Stimulated activated CD8-positive, alpha-beta memory T cell treated with anti-CD3 and anti-CD28 coated beads, Interleukin-15, amount 100 ng/mL, for 48 hours (primary cell): ENCODE measurements at regions not wholly inside any gene's neighbourhood (a gene's known extent, or its start where the extent isn't known, plus 50 kb on each side); places are given as distances from the start of the nearest gene placed in this dataset.

Experiments
- DNase-seq, 2 donors: peaks; one replicate each; pipeline ENCODE4 v3.0.0-alpha.2; 2020; ENCODE audit warnings: low read depth in 2 of 2

DNA sequence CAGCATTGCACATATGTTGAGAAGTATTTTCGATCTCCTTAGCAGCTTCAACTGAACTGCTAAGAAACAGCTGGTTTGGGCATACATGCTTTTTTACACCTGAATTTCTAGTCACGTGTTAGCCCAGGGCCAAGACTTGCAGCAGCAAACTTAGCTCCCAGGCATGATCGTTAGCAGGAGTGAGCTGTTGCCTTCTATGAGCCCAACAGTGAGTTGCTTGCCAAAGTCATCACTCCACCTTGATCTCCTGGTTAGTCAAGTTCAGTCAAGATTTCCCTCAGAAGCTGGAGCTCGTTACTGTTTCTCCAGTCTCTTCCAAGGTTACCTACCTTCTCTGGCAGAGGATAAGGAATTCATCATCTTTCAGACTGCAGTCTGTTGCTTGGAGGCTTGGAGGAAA, 100.4 kb upstream of the SEMA6D start:
- DNase-seq = no peak

- DNase-seq = no peak
Observed at GRCh38 chr15:47618241-47618640, 99.1 kb upstream of the SEMA6D start.

DNA sequence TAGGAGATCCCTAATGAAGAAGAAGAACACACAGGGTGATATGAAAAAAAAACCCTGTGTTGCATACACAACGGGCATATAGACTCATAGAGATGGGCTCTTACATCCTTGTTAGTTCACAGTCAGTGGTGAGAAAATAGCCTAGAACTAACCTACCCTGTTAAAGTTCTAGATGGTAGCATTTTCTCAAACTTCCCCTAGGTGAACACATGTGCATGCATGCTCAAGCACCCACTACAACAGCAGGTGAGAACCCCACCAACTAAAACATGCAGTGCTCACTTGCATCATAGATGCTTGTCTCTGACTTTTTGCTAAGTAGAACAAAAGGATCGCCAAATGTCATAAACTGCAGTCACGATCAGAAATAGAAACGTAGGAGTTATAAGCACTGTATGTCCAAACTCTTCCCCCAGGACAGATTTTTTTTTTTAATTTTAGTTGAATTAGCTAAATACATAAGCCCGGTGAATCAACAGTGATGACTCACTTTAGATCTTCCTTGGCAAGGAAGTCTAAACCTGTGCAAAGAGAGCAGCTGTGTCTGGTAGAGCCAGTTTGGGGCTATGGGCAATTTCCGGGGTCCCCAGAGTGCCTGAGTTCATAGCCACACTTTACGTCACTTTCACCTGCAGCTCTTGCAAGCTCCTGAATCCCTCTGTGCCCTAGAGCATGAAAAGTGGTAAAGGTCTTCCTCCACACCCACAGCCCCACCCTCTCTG, 96.2 kb upstream of the SEMA6D start:
- DNase-seq = no peak

DNA sequence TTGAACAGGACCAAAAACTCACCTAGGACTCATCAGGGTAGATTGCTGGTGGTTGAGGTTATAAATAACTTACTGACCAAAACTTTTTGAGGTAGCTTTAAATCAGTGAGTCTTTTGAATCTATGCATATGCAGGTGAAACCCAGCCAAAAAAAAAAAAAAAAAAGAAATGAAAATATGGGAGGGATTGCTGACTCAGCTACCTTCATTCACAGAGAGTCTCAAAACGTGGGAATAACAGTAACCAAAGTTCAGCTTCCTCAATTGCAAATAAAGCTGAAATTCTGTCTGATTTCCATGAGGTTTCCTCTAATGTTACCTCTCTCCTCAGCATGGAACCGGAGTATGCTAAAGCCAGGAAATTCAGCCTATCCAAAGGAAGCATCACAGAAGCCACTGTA, 95.2 kb upstream of the SEMA6D start:
- DNase-seq = no peak

GRCh38 chr15:47624503-47624902, 92.8 kb upstream of the SEMA6D start:
- DNase-seq = no peak

- DNase-seq = no peak
Observed at GRCh38 chr15:47639042-47639441, 78.3 kb upstream of the SEMA6D start.

DNA sequence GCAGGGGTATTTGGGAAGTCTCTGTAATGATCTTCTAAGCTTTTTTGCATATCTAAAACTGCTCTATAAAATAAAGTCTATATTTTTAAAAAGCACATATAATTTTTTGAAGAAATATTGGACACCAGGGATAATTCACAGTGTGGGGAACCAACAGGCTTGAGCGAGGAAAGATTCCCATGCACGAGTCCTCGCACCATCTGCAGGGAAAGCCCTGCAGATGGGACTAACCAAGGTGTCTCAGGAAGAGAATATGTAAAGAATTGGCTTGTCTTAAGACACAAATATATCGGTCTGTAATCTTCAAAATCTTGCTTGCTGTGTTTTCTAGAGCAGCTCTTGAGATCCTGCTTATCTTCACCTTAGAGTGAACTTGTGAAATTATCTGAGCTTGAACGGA, 77.2 kb upstream of the SEMA6D start:
- DNase-seq = no peak

GRCh38 chr15:47640901-47641300, 76.4 kb upstream of the SEMA6D start:
- no peak for DNase-seq

- DNase-seq = no peak
Observed at GRCh38 chr15:47644722-47645121, 72.6 kb upstream of the SEMA6D start.

- no peak for DNase-seq
Observed at GRCh38 chr15:47650564-47650963, 66.7 kb upstream of the SEMA6D start.

DNA sequence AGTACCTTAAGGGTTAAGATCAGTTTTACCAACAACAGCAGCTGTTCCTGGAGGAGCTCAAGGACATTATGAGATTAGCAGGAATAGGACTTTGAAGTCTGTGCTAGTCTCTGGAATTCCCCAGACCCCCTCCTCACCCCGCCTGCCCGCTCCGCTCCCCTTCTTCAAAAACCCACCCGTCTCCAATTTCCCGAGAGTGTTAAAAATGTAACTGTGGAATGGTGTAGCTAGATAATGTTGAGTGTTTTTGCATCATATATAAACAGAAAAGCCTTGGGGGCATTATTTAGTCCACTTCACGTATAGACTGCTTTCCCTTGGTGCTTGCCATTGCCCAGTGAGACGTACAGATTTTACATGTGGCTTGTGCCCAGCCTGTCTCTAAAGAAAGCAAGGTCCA, 65.0 kb upstream of the SEMA6D start:
- DNase-seq = no peak

DNA sequence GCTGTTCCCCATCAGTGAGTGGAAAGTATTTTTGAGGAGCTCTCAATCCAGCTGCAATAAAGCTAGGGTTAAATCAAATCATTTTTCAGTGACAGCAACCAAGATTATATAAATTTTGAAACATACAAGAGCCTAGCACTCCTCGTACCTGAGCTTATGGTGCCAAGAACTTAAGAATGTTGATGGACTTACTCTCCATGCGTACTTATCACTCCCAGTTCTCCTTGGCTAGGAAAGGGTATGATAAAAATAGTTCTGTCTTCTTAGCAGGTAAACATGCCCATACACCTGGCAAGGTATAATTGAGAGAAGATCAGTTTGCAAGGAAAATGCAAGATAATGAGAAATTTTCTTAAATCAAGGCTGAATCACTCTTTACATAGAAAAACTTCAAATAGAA, 64.5 kb upstream of the SEMA6D start:
- no peak for DNase-seq

DNA sequence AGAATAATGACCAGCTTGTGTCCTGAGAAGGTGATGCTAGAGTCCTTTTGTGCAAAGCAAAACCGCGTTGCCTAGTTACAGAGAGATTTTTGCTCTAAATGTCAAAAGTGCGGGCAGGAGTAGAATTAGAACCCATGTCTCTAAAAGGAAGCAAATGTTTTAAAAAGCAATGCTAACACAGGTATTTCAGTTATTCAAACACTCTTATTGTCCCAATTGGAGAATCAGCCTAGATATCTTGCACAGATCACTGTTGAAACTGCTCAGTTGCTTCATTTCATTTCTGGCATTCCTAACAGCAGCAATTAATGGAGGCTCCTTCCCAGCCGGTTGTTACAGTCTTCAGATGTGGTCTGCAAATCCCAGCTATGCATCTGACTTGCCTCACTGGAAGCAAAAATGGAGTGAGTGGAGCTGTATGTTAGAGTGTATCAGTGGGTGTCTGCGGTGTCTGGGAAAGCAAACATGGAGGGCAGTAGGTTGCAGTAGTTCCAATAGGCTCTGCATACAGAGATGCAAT, 55.6 kb upstream of the SEMA6D start:
- no peak for DNase-seq

- no peak for DNase-seq
Observed at GRCh38 chr15:47663101-47663500, 54.2 kb upstream of the SEMA6D start.
